IMR-90 (cell line): ENCODE measurements at regions not wholly inside any gene's neighbourhood (a gene's known extent, or its start where the extent isn't known, plus 50 kb on each side); places are given as distances from the start of the nearest gene placed in this dataset.

ENCODE experiments used
- ATAC-seq: fragments of 200-7000 bp; cut with Tn5 transposase; 2 replicates; pipeline ENCODE4 v1.9.1; 2020; ENCODE audit warnings: low read depth, mild to moderate bottlenecking, moderate library complexity
- BruUV-seq: library from RNA; stranded (reverse); fragments of 400-500 nt; replicated peaks from 2 replicates; lab custom pipeline; 2021; lab: Mats Ljungman, UMichigan
- CTCF ChIA-PET: fragments of 300-600 bp; formaldehyde crosslinking; extraction: SDS; loops from one replicate; lab custom pipeline; 2021; ENCODE audit warnings: antibody characterized with exemption; lab: Yijun Ruan, JAX
- POLR2A ChIA-PET: fragments of 300-600 bp; sonication (Branson Sonifier 250); formaldehyde crosslinking; loops from one replicate; lab custom pipeline; 2022; ENCODE audit warnings: antibody characterized with exemption; ENCODE audit not compliant: unreplicated experiment; lab: Charles Lee
- DNase-seq: peaks from one replicate; pipeline ENCODE4 v3.0.0; 2013
- H2AFZ ChIP-seq: replicated peaks from 2 replicates; pipeline ENCODE3; 2013; ENCODE audit warnings: low read length, mild to moderate bottlenecking; ENCODE audit not compliant: poor library complexity
- H2AK5ac ChIP-seq: 2 replicates; pipeline ENCODE4 v1.6.1; 2013; ENCODE audit warnings: low read depth, low read length, inconsistent platforms
- H2AK9ac ChIP-seq: replicated peaks from 2 replicates; pipeline ENCODE3; 2013; ENCODE audit warnings: mild to moderate bottlenecking, low read depth, low read length, moderate library complexity; ENCODE audit not compliant: poor library complexity
- H2BK120ac ChIP-seq: 2 replicates; pipeline ENCODE4 v1.6.1; 2013; ENCODE audit warnings: low read depth, low read length, inconsistent platforms
- H2BK15ac ChIP-seq: 3 replicates; pipeline ENCODE4 v1.6.1; 2013; ENCODE audit warnings: low read depth, low read length, inconsistent platforms
- H2BK20ac ChIP-seq: 2 replicates; pipeline ENCODE4 v1.6.1; 2013; ENCODE audit warnings: low read depth, mild to moderate bottlenecking, inconsistent platforms, low read length, moderate library complexity
- H2BK5ac ChIP-seq: 2 replicates; pipeline ENCODE4 v1.6.1; 2013; ENCODE audit warnings: mild to moderate bottlenecking, low read depth, low read length, inconsistent platforms; ENCODE audit not compliant: poor library complexity, severe bottlenecking
- H3K14ac ChIP-seq: replicated peaks from 2 replicates; pipeline ENCODE4 v1.6.1; 2013; ENCODE audit warnings: low read depth, low read length, inconsistent platforms
- H3K18ac ChIP-seq: 2 replicates; pipeline ENCODE4 v1.6.1; 2013; ENCODE audit warnings: low read depth, low read length, control low read depth
- H3K23ac ChIP-seq: 2 replicates; pipeline ENCODE4 v1.6.1; 2013; ENCODE audit warnings: low read depth, low read length, inconsistent platforms
- H3K27ac ChIP-seq: 2 replicates; pipeline ENCODE4 v1.5.1; 2013; ENCODE audit warnings: mild to moderate bottlenecking, control low read depth, low read length; ENCODE audit not compliant: insufficient read depth
- H3K27me3 ChIP-seq: 2 replicates; pipeline ENCODE4 v1.6.1; 2013; ENCODE audit warnings: low read length; ENCODE audit not compliant: control insufficient read depth, insufficient read depth
- H3K36me3 ChIP-seq: 2 replicates; pipeline ENCODE4 v1.6.1; 2013; ENCODE audit warnings: low read length, mixed read lengths; ENCODE audit not compliant: control insufficient read depth, insufficient read depth
- H3K4ac ChIP-seq: 2 replicates; pipeline ENCODE4 v1.6.1; 2013; ENCODE audit warnings: low read depth, low read length, inconsistent platforms
- H3K4me1 ChIP-seq: 2 replicates; pipeline ENCODE4 v1.6.1; 2013; ENCODE audit warnings: low read length, mixed read lengths; ENCODE audit not compliant: control insufficient read depth, insufficient read depth
- H3K4me2 ChIP-seq: 2 replicates; pipeline ENCODE4 v1.6.1; 2013; ENCODE audit warnings: low read depth, mild to moderate bottlenecking, control low read depth, low read length, moderate library complexity
- H3K4me3 ChIP-seq: 2 replicates; pipeline ENCODE4 v1.5.1; 2013; ENCODE audit warnings: low read depth, mild to moderate bottlenecking, control low read depth, low read length, moderate library complexity; ENCODE audit not compliant: insufficient read depth
- H3K56ac ChIP-seq: 2 replicates; pipeline ENCODE4 v1.6.1; 2013; ENCODE audit warnings: low read length, inconsistent platforms; ENCODE audit not compliant: insufficient read depth; ENCODE audit errors: extremely low read depth
- H3K79me1 ChIP-seq, 2 experiments: 2 replicates each; pipeline ENCODE4 v1.6.1; 2013; ENCODE audit warnings: low read length in 2 of 2, inconsistent platforms in 1 of 2, low read depth in 1 of 2
- H3K9ac ChIP-seq: 2 replicates; pipeline ENCODE4 v1.6.1; 2013; ENCODE audit warnings: low read depth, low read length, control low read depth
- H3K9me1 ChIP-seq: 2 replicates; pipeline ENCODE4 v1.6.1; 2013; ENCODE audit warnings: low read length, inconsistent platforms; ENCODE audit not compliant: insufficient read depth
- H3K9me3 ChIP-seq: 2 replicates; pipeline ENCODE4 v1.6.1; 2013; ENCODE audit warnings: low read length; ENCODE audit not compliant: control insufficient read depth, insufficient read depth
- H4K20me1 ChIP-seq: 2 replicates; pipeline ENCODE4 v1.6.1; 2013; ENCODE audit warnings: low read length, inconsistent platforms; ENCODE audit not compliant: insufficient read depth
- H4K5ac ChIP-seq: 2 replicates; pipeline ENCODE4 v1.6.1; 2013; ENCODE audit warnings: mild to moderate bottlenecking, low read depth, low read length, control low read depth
- H4K8ac ChIP-seq, 2 experiments: 2 replicates each; pipeline ENCODE4 v1.6.1; 2013; ENCODE audit warnings: low read depth in 2 of 2, low read length in 2 of 2, control low read depth in 1 of 2, inconsistent platforms in 1 of 2
- H4K91ac ChIP-seq: 2 replicates; pipeline ENCODE4 v1.6.1; 2013; ENCODE audit warnings: low read depth, low read length, inconsistent platforms; ENCODE audit not compliant: insufficient read depth
- CEBPB ChIP-seq: IDR thresholded peaks from 2 replicates; pipeline ENCODE4 v1.6.1; 2012; ENCODE audit warnings: low read depth, low read length, improper control_type of control experiment
- CHD1 ChIP-seq: IDR thresholded peaks from 2 replicates; pipeline ENCODE4 v1.6.1; 2012; ENCODE audit warnings: low read depth, low read length, improper control_type of control experiment
- MXI1 ChIP-seq: IDR thresholded peaks from 2 replicates; pipeline ENCODE4 v1.6.1; 2012; ENCODE audit warnings: low read depth, mild to moderate bottlenecking, low read length, moderate library complexity, borderline replicate concordance
- WGBS, 2 experiments: methylation state at CpG; one replicate each; pipeline versions ENCODE4 v1.1.5 to v1.1.7; 2013; ENCODE audit warnings: missing lambda C conversion rate in 2 of 2; ENCODE audit not compliant: insufficient read length in 1 of 2; ENCODE audit errors: extremely low coverage in 2 of 2; 5-methylcytosine and 5-hydroxymethylcytosine counted together
- dilution Hi-C: fragments of 300-500 bp; cut with HindIII; formaldehyde crosslinking; loops from one replicate; pipeline ENCODE4 v1.14.3; 2018; ENCODE audit warnings: low sequenced_read_pairs; ENCODE audit not compliant: unreplicated experiment
- in situ Hi-C: fragments of 300-500 bp; cut with MboI; formaldehyde crosslinking; loops from 3 replicates; pipeline ENCODE4 v1.14.3; 2019; ENCODE audit warnings: low sequenced_read_pairs, inconsistent platforms, mixed read lengths
- intact Hi-C: fragments of 100-400 bp; cut with micrococcal nuclease; formaldehyde crosslinking; loops from 2 replicates; pipeline ENCODE4 v1.10.0; 2022
- TF ChIP-seq, protein P1 (sequence below): fragments of 150-350 bp; IDR thresholded peaks from 2 replicates; pipeline ENCODE4 v1.6.1; 2017; ENCODE audit warnings: mild to moderate bottlenecking, antibody characterized with exemption, low read length, low read depth

DNA sequence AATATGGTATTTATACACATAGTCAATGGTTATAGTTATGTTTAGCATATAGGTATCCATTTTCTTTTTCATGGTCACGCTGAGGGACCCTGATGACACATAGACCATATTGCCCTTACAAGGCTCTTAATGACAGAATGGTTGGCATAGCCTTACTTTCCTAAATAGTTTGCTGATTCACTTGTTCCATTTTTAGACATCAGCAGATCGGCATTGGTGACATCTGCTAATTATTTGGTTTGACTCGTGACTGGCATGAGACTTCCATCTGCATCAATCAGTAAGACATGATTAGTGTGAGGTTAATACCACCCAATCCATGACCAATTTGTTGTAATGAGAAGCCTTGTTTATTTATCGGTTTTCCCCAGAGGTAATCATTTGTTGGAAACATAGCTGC, 309.7 kb downstream of the ALDH8A1 start:
- no TSS peak for BruUV-seq
- Histone ChIP-seq H3K4ac (peak overlapping the region; percentile 33; the same call in 1 of the 2 replicates), H3K14ac (no peak overlapping the region), H3K23ac (no peak overlapping the region), H2BK15ac (peak overlapping the region; percentile 6; the same call in 2 of the 3 replicates), H3K4me2 (no peak overlapping the region), H2AFZ (no peak overlapping the region), H2BK5ac (peak overlapping the region; percentile 9), H2BK20ac (peak overlapping the region; percentile 47; the same call in 1 of the 2 replicates), H4K5ac (peak overlapping the region; percentile 26; the same call in 1 of the 2 replicates), H3K9ac (no peak overlapping the region), H4K20me1 (no peaks in the 10 kb centered on the region), H2BK120ac (peak overlapping the region; percentile 6; the same call in 1 of the 2 replicates), H3K27ac (no peak overlapping the region), H3K27me3 (no peaks in the 10 kb centered on the region), H3K79me1 (no peaks in the 10 kb centered on the region), H3K18ac (peak overlapping the region; percentile 5; the same call in 1 of the 2 replicates), H2AK5ac (0 out of 2 replicates have a peak overlapping the region, but pooled peaks have one; percentile 12), H3K9me1 (no peaks in the 10 kb centered on the region), H3K36me3 (no peaks in the 10 kb centered on the region), H3K56ac (no peak overlapping the region), H3K9me3 (no peaks in the 10 kb centered on the region), H4K91ac (no peak overlapping the region), H3K4me1 (peaks cover 9% of the 10 kb centered on the region), H2AK9ac (no peak overlapping the region), H3K4me3 (no peak overlapping the region), H4K8ac (no peak overlapping the region)
- dilution Hi-C loops (loop anchor here (10.0 kb wide), 1 partner anchor 185 kb away; no protein-coding TSS in a partner anchor), intact Hi-C loops (loop anchor here (5.0 kb wide), 3 partner anchors 218 to 323 kb away; partner anchors contain the start of gene SGK1), in situ Hi-C loops (loop anchor here (5.0 kb wide), 1 partner anchor 468 kb away; no protein-coding TSS in a partner anchor)
- POLR2A ChIA-PET, result no interaction called here
- CTCF ChIA-PET, result interaction anchor here (0.7 to 2.5 kb wide), 14 partner anchors 12 to 488 kb away, joined by 3 to 11 read pairs (median 4); no protein-coding TSS in a partner anchor
- no peak for ATAC-seq
- WGBS, 2 experiments, result no CpG with 5 or more reads among the region's 4 CpGs
- TF ChIP-seq CHD1 (no peak), MXI1 (no peak), CEBPB (no peak)
- TF ChIP-seq, protein P1, sequence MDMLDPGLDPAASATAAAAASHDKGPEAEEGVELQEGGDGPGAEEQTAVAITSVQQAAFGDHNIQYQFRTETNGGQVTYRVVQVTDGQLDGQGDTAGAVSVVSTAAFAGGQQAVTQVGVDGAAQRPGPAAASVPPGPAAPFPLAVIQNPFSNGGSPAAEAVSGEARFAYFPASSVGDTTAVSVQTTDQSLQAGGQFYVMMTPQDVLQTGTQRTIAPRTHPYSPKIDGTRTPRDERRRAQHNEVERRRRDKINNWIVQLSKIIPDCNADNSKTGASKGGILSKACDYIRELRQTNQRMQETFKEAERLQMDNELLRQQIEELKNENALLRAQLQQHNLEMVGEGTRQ, result no peak
- DNase-seq, result no peak
